NT2/D1 (cell line): ENCODE measurements at regions not wholly inside any gene's neighbourhood (a gene's known extent, or its start where the extent isn't known, plus 50 kb on each side); places are given as distances from the start of the nearest gene placed in this dataset.

Experiments used
- SUZ12 ChIP-seq: IDR thresholded peaks from 2 replicates; pipeline ENCODE4 v1.6.1; 2011; ENCODE audit not compliant: insufficient read length, insufficient read depth; ENCODE audit errors: extremely low read depth
- YY1 ChIP-seq: IDR thresholded peaks from 2 replicates; pipeline ENCODE4 v1.6.1; 2011; ENCODE audit not compliant: insufficient read length, insufficient read depth

DNA sequence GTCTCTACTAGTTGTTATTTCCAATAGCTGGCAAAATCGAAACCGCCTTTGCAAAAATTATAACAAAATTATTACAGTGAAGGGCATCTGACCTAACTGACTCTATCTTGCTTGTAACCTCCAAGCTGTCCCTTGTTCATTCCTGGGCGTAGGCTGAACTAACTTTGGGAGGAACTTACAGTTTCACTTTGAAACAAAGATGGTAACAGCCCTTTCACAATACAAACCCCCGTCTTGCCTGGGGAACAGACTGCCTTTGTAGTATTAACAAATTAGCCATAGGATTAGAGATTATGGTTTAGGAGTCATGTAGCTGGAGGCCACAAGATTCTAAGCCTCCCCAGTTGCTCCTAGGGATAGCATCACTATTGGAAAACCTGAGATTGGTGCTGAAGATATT, 131.6 kb upstream of the HSD17B12 start:
- TF ChIP-seq YY1, result no peak
- TF ChIP-seq SUZ12, result no peak
